Stimulated activated CD4-positive, alpha-beta T cell treated with anti-CD3 and anti-CD28 coated beads, Interleukin-1b, Interleukin-23, amount 100 ng/mL, for 24 hours (primary cell): ENCODE measurements at regions not wholly inside any gene's neighbourhood (a gene's known extent, or its start where the extent isn't known, plus 50 kb on each side); places are given as distances from the start of the nearest gene placed in this dataset.
"Not testable (repeated sequence)": the region's sequence is repeated elsewhere in the genome, so short reads cannot be mapped to it uniquely, and the experiment has no call there.

Experiments
- DNase-seq, 4 experiments: peaks; one replicate each; pipeline ENCODE4 v3.0.0-alpha.2; 2020; ENCODE audit warnings: low read depth in 4 of 4, low spot score in 1 of 4

- DNase-seq = not testable (repeated sequence)
Measured at GRCh38 chr18:14342170-14342569, 201.2 kb downstream of the POTEC start.

- not testable (repeated sequence) for DNase-seq
Measured at GRCh38 chr18:14336017-14336416, 203.8 kb upstream of the ZNF519 start.

GRCh38 chr18:14321217-14321616 is 189.0 kb upstream of the ZNF519 start:
- not testable (repeated sequence) for DNase-seq

- DNase-seq = not testable (repeated sequence)
Measured at GRCh38 chr18:14301255-14301654, 169.0 kb upstream of the ZNF519 start.

GRCh38 chr18:14295081-14295480 is 162.8 kb upstream of the ZNF519 start:
- DNase-seq = not testable (repeated sequence)

- no peak for DNase-seq
Measured at GRCh38 chr18:14285053-14285452, 152.8 kb upstream of the ZNF519 start.

GRCh38 chr18:14275391-14275790 is 143.2 kb upstream of the ZNF519 start:
- DNase-seq = not testable (repeated sequence)

GRCh38 chr18:14265637-14266410 is 133.6 kb upstream of the ZNF519 start:
- not testable (repeated sequence) for DNase-seq

GRCh38 chr18:14262786-14263185 is 130.6 kb upstream of the ZNF519 start:
- DNase-seq = not testable (repeated sequence)

GRCh38 chr18:14250084-14250677 is 117.9 kb upstream of the ZNF519 start:
- DNase-seq = not testable (repeated sequence)

- DNase-seq = not testable (repeated sequence)
Measured at GRCh38 chr18:14239224-14239623, 107.0 kb upstream of the ZNF519 start.

GRCh38 chr18:14236356-14237048 is 104.3 kb upstream of the ZNF519 start:
- DNase-seq = not testable (repeated sequence)

- not testable (repeated sequence) for DNase-seq
Measured at GRCh38 chr18:14225286-14225679, 93.0 kb upstream of the ZNF519 start.

- DNase-seq = not testable (repeated sequence)
Measured at GRCh38 chr18:14224551-14225285, 92.5 kb upstream of the ZNF519 start.

GRCh38 chr18:14223919-14224318 is 91.7 kb upstream of the ZNF519 start:
- not testable (repeated sequence) for DNase-seq

GRCh38 chr18:14223231-14223822 is 91.1 kb upstream of the ZNF519 start:
- DNase-seq = not testable (repeated sequence)

- not testable (repeated sequence) for DNase-seq
Measured at GRCh38 chr18:14222354-14223221, 90.4 kb upstream of the ZNF519 start.

GRCh38 chr18:14221689-14222088 is 89.5 kb upstream of the ZNF519 start:
- DNase-seq = no peak

GRCh38 chr18:14215952-14216351 is 83.7 kb upstream of the ZNF519 start:
- not testable (repeated sequence) for DNase-seq

GRCh38 chr18:14203424-14203823 is 71.2 kb upstream of the ZNF519 start:
- not testable (repeated sequence) for DNase-seq
